ENCODE measurements at regions not wholly inside any gene's neighbourhood (a gene's known extent, or its start where the extent isn't known, plus 50 kb on each side); places are given as distances from the start of the nearest gene placed in this dataset.

DNA sequence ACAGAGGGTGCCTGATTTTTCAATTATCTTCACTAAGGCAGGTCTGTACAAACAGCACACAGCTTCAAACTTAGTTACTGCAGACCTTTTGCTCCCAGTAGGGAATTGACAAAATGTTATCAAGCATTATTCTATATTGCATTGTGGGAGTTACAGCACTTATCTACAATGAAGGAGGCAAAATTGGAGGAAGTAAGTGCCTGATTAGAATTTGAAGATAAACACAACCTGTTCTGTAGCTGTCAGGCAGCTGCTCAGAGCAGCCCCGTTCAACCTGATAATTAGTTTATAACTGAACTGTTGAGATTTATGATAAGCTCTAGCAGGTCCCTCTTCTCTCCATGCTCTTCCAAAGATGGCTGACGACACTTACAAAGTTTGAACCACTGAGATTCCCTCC lies 364.4 kb upstream of the CYRIA start:
- TF ChIP-seq, protein P1, sequence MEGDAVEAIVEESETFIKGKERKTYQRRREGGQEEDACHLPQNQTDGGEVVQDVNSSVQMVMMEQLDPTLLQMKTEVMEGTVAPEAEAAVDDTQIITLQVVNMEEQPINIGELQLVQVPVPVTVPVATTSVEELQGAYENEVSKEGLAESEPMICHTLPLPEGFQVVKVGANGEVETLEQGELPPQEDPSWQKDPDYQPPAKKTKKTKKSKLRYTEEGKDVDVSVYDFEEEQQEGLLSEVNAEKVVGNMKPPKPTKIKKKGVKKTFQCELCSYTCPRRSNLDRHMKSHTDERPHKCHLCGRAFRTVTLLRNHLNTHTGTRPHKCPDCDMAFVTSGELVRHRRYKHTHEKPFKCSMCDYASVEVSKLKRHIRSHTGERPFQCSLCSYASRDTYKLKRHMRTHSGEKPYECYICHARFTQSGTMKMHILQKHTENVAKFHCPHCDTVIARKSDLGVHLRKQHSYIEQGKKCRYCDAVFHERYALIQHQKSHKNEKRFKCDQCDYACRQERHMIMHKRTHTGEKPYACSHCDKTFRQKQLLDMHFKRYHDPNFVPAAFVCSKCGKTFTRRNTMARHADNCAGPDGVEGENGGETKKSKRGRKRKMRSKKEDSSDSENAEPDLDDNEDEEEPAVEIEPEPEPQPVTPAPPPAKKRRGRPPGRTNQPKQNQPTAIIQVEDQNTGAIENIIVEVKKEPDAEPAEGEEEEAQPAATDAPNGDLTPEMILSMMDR (IDR thresholded peaks at IDR 0.05; ENCODE audit: low read depth, low read length) = no peak
- TF ChIP-seq EZH2phosphoT487 (IDR thresholded peaks at IDR 0.05; ENCODE audit: low read depth) = no peak
